GM12878 (cell line): ENCODE measurements at regions not wholly inside any gene's neighbourhood (a gene's known extent, or its start where the extent isn't known, plus 50 kb on each side); places are given as distances from the start of the nearest gene placed in this dataset.

Experiments
- ATAC-seq: fragments of 200-7000 bp; cut with Tn5 transposase; 3 replicates; pipeline ENCODE4 v1.9.1; 2020; ENCODE audit warnings: mild to moderate bottlenecking, moderate library complexity
- BruUV-seq: library from RNA; stranded (reverse); fragments of 400-500 nt; replicated peaks from 2 replicates; lab custom pipeline; 2021; lab: Mats Ljungman, UMichigan
- CTCF ChIA-PET: fragments of 300-600 bp; sonication (Branson Sonifier 250); formaldehyde crosslinking; extraction: SDS; loops from one replicate; lab custom pipeline; 2021; ENCODE audit warnings: inconsistent platforms; lab: Yijun Ruan, JAX
- POLR2A ChIA-PET: fragments of 350-600 bp; formaldehyde crosslinking; extraction: SDS; loops from one replicate; lab custom pipeline; 2021; ENCODE audit warnings: inconsistent platforms; lab: Charles Lee
- RAD21 ChIA-PET: fragments of 300-600 bp; sonication (Branson Sonifier 250); formaldehyde crosslinking; loops from one replicate; lab custom pipeline; 2023; ENCODE audit warnings: antibody characterized with exemption; ENCODE audit not compliant: unreplicated experiment; lab: Charles Lee
- SMC1A ChIA-PET: fragments of 300-600 bp; sonication (Branson Sonifier 250); formaldehyde crosslinking; loops from one replicate; lab custom pipeline; 2023; ENCODE audit not compliant: unreplicated experiment, uncharacterized antibody; lab: Charles Lee
- DNase-seq: peaks from one replicate; pipeline ENCODE4 v3.0.0-alpha.2; 2011; ENCODE audit warnings: low read depth, low spot score
- FAIRE-seq: peaks from 3 replicates; lab custom pipeline; 2011; peaks lifted over from hg19 to GRCh38; lab: Jason Lieb, UNC
- H2AFZ ChIP-seq: 2 replicates; pipeline ENCODE4 v1.6.0; 2011; ENCODE audit warnings: low read depth, low read length, control low read depth; ENCODE audit not compliant: control insufficient read depth
- H3K27ac ChIP-seq: 2 replicates; pipeline ENCODE4 v1.5.1; 2011; ENCODE audit warnings: control low read depth; ENCODE audit not compliant: control insufficient read depth, insufficient read depth
- H3K27me3 ChIP-seq, 2 experiments: replicated peaks in 1 of 2; 2 replicates each; pipeline versions ENCODE4 v1.6.0 to v1.6.1; 2011; ENCODE audit warnings: low read length in 1 of 2; ENCODE audit not compliant: control insufficient read depth in 2 of 2, insufficient read depth in 2 of 2
- H3K36me3 ChIP-seq, 2 experiments: 2 replicates each; pipeline ENCODE4 v1.5.1; 2011; ENCODE audit warnings: low read length in 1 of 2; ENCODE audit not compliant: control insufficient read depth in 2 of 2, insufficient read depth in 2 of 2
- H3K4me1 ChIP-seq: 2 replicates; pipeline ENCODE4 v1.6.1; 2011; ENCODE audit warnings: mild to moderate bottlenecking, low read length, moderate library complexity, mixed read lengths; ENCODE audit not compliant: control insufficient read depth, insufficient read depth
- H3K4me2 ChIP-seq: 2 replicates; pipeline ENCODE4 v1.6.0; 2011; ENCODE audit warnings: control low read depth; ENCODE audit not compliant: control insufficient read depth, insufficient read depth
- H3K4me3 ChIP-seq: fragments of 200-600 bp; sonication (generic); 2 replicates; pipeline ENCODE4 v1.5.1; 2016
- H3K79me2 ChIP-seq: 2 replicates; pipeline ENCODE4 v1.6.0; 2011; ENCODE audit warnings: low read length; ENCODE audit not compliant: control insufficient read depth, insufficient read depth
- H3K9ac ChIP-seq: 2 replicates; pipeline ENCODE4 v1.8.0; 2011; ENCODE audit warnings: low read length, control low read depth, mixed read lengths; ENCODE audit not compliant: control insufficient read depth, insufficient read depth
- H3K9me3 ChIP-seq: replicated peaks from 3 replicates; pipeline ENCODE4 v1.5.1; 2011; ENCODE audit warnings: mild to moderate bottlenecking, low read length; ENCODE audit not compliant: control insufficient read depth, insufficient read depth
- H4K20me1 ChIP-seq: 2 replicates; pipeline ENCODE4 v1.6.0; 2011; ENCODE audit not compliant: control insufficient read depth, insufficient read depth
- HDAC6 ChIP-seq: fragments of 200-600 bp; sonication (generic); IDR thresholded peaks from one replicate; pipeline ENCODE4 v1.8.0; 2017; ENCODE audit warnings: antibody characterized with exemption; ENCODE audit not compliant: unreplicated experiment
- IRF4 ChIP-seq: IDR thresholded peaks from 2 replicates; pipeline ENCODE4 v1.6.1; 2011; ENCODE audit warnings: low read depth, low read length
- ZBTB11 ChIP-seq: fragments of 450-650 bp; formaldehyde crosslinking; IDR thresholded peaks from 2 replicates; pipeline ENCODE4 v1.5.0; 2022; ENCODE audit warnings: mild to moderate bottlenecking, missing genetic modification characterization
- WGBS: methylation state at CpG from one replicate; pipeline ENCODE4 v1.1.6; 2016; ENCODE audit warnings: low lambda C conversion rate; ENCODE audit not compliant: insufficient replicate concordance, insufficient coverage; ENCODE audit errors: missing lambda C conversion rate; 5-methylcytosine and 5-hydroxymethylcytosine counted together
- in situ Hi-C: fragments of 300-500 bp; cut with MboI; formaldehyde crosslinking; loops from 9 replicates; pipeline ENCODE4 v1.14.3; 2018; ENCODE audit warnings: mixed read lengths
- intact Hi-C: fragments of 100-400 bp; cut with micrococcal nuclease; formaldehyde crosslinking; loops from one replicate; pipeline ENCODE4 v1.14.2; 2022; ENCODE audit not compliant: unreplicated experiment
- TF ChIP-seq, protein P1 (sequence below): fragments of 450-650 bp; IDR thresholded peaks from 2 replicates; pipeline ENCODE4 v1.6.1; 2017; ENCODE audit warnings: antibody characterized with exemption, mild to moderate bottlenecking, moderate library complexity

- POLR2A ChIA-PET: no interaction called here
- no peak for FAIRE-seq
Observed at GRCh38 chr6:139611327-139612134, 237.1 kb upstream of the CITED2 start.

More at GRCh38 chr6:139611327-139612134, 237.1 kb upstream of the CITED2 start:
- no peak for TF ChIP-seq IRF4
- TF ChIP-seq ZBTB11 (CRISPR knock-in tag): no peak
- TF ChIP-seq HDAC6: no peak
- TF ChIP-seq, protein P1, sequence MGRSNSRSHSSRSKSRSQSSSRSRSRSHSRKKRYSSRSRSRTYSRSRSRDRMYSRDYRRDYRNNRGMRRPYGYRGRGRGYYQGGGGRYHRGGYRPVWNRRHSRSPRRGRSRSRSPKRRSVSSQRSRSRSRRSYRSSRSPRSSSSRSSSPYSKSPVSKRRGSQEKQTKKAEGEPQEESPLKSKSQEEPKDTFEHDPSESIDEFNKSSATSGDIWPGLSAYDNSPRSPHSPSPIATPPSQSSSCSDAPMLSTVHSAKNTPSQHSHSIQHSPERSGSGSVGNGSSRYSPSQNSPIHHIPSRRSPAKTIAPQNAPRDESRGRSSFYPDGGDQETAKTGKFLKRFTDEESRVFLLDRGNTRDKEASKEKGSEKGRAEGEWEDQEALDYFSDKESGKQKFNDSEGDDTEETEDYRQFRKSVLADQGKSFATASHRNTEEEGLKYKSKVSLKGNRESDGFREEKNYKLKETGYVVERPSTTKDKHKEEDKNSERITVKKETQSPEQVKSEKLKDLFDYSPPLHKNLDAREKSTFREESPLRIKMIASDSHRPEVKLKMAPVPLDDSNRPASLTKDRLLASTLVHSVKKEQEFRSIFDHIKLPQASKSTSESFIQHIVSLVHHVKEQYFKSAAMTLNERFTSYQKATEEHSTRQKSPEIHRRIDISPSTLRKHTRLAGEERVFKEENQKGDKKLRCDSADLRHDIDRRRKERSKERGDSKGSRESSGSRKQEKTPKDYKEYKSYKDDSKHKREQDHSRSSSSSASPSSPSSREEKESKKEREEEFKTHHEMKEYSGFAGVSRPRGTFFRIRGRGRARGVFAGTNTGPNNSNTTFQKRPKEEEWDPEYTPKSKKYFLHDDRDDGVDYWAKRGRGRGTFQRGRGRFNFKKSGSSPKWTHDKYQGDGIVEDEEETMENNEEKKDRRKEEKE: no peak
- ChIA-PET SMC1A (interaction anchor here (0.7 to 1.7 kb wide), 5 partner anchors 10 to 242 kb away, joined by 3 to 8 read pairs (median 3); partner anchors contain the start of gene CITED2), RAD21 (no interaction called here), CTCF (interaction anchor here (0.9 to 1.5 kb wide), 2 partner anchors 10 to 103 kb away, joined by 3 to 4 read pairs; no protein-coding TSS in a partner anchor)
- WGBS: 84% methylated on average over 8 of the region's 8 CpGs
- intact Hi-C loops (no loop called here), in situ Hi-C loops (no loop called here)
- H3K79me2 ChIP-seq: no peaks in the 10 kb centered on the region
- no peaks in the 10 kb centered on the region for H4K20me1 ChIP-seq
- ATAC-seq (no peak), DNase-seq (no peak)
- no peak overlapping the region for H3K9ac ChIP-seq
- H3K36me3 ChIP-seq: no peaks in the 10 kb centered on the region
- H3K4me2 ChIP-seq: no peak overlapping the region
- no peaks in the 10 kb centered on the region for H3K9me3 ChIP-seq
- no peaks in the 10 kb centered on the region for H3K27me3 ChIP-seq
- BruUV-seq: no TSS peak
- H3K27ac ChIP-seq: no peak overlapping the region
- no peak overlapping the region for H2AFZ ChIP-seq
- H3K4me1 ChIP-seq: no peaks in the 10 kb centered on the region
- H3K4me3 ChIP-seq: no peak overlapping the region
